ENCODE measurements at regions not wholly inside any gene's neighbourhood (a gene's known extent, or its start where the extent isn't known, plus 50 kb on each side); places are given as distances from the start of the nearest gene placed in this dataset.

GRCh38 chr16:13307851-13308250 is 406.5 kb downstream of the SHISA9 start:
- Histone ChIP-seq H3K4me3 (replicated peaks in 1 of 2; ENCODE audit: low read depth in 1 of 2, low read length in 2 of 2) (no peak overlapping the region), H3K4me2 (ENCODE audit: low read length) (no peak overlapping the region), H3K79me2 (ENCODE audit: insufficient read depth, low read length) (no peaks in the 10 kb centered on the region), H3K27me3 (ENCODE audit: insufficient read depth, low read length) (no peaks in the 10 kb centered on the region), H2AFZ (ENCODE audit: low read depth, low read length, poor library complexity, severe bottlenecking) (no peak overlapping the region), H3K9me2 (ENCODE audit: insufficient read depth) (no peaks in the 10 kb centered on the region), H3K4me1 (ENCODE audit: control insufficient read depth in 1 of 2, insufficient read depth in 2 of 2, low read length in 2 of 2) (no peaks in the 10 kb centered on the region), H4K20me1 (ENCODE audit: insufficient read depth) (no peaks in the 10 kb centered on the region), H3K36me3 (ENCODE audit: control insufficient read depth in 1 of 2, insufficient read depth in 2 of 2, low read length in 2 of 2) (no peaks in the 10 kb centered on the region), H3K9me3 (ENCODE audit: control insufficient read depth in 1 of 2, insufficient read depth in 1 of 2, low read depth in 1 of 2, low read length in 2 of 2) (no peaks in the 10 kb centered on the region; a peak in 1 of 4 replicates), H3K9ac (ENCODE audit: low read length) (no peak overlapping the region), H3K27ac (ENCODE audit: low read depth, low read length) (no peak overlapping the region)
- CTCF ChIA-PET = no interaction called here
- POLR2A ChIA-PET = no interaction called here
- intact Hi-C loops (cut with micrococcal nuclease) = no loop called here
- no peak for TF ChIP-seq EZH2phosphoT487 (IDR thresholded peaks at IDR 0.05; ENCODE audit: borderline replicate concordance)
- no peak for TF ChIP-seq ZBTB33 (IDR thresholded peaks at IDR 0.05; ENCODE audit: extremely low read depth, insufficient replicate concordance, low read length)
- no peak for TF ChIP-seq SIN3A (IDR thresholded peaks at IDR 0.05; ENCODE audit: low read depth)
- TF ChIP-seq SP1 (IDR thresholded peaks at IDR 0.05; ENCODE audit: low read depth) = no peak
- TF ChIP-seq EZH2 (IDR thresholded peaks at IDR 0.05) = no peak
- TF ChIP-seq CEBPB (IDR thresholded peaks at IDR 0.05; ENCODE audit: low read depth) = no peak
- no peak for TF ChIP-seq TCF7L2 (IDR thresholded peaks at IDR 0.05; ENCODE audit: borderline replicate concordance, extremely low read depth, insufficient read depth, insufficient read length)
- TF ChIP-seq CTCF (IDR thresholded peaks at IDR 0.05 in 2 of 3, conservative IDR thresholded peaks at IDR 0.05 in 1 of 3; ENCODE audit: borderline replicate concordance in 1 of 3, insufficient read depth in 1 of 3, low read depth in 2 of 3, low read length in 2 of 3) = no peak
- no peak for TF ChIP-seq JUND (IDR thresholded peaks at IDR 0.05)
- TF ChIP-seq ELF1 (IDR thresholded peaks at IDR 0.05; ENCODE audit: borderline replicate concordance, low read depth) = no peak
- TF ChIP-seq SRF (IDR thresholded peaks at IDR 0.05; ENCODE audit: low read depth) = no peak
- no TSS peak for BruUV-seq (replicated peaks)
- DNase-seq (ENCODE audit: low read depth, low spot score) (no peak), ATAC-seq (no peak)
- RAD21 ChIA-PET (ENCODE audit: low non-redundant PET in 1 of 2, low total read pairs in 2 of 2, uncharacterized antibody in 2 of 2, unreplicated experiment in 2 of 2) = no interaction called here
